Fibroblast of the conjunctiva (primary cell): ENCODE measurements at regions not wholly inside any gene's neighbourhood (a gene's known extent, or its start where the extent isn't known, plus 50 kb on each side); places are given as distances from the start of the nearest gene placed in this dataset.

Source experiments
- DNase-seq: peaks from one replicate; pipeline ENCODE4 v3.0.0-alpha.2; 2010; ENCODE audit warnings: low read depth

DNA sequence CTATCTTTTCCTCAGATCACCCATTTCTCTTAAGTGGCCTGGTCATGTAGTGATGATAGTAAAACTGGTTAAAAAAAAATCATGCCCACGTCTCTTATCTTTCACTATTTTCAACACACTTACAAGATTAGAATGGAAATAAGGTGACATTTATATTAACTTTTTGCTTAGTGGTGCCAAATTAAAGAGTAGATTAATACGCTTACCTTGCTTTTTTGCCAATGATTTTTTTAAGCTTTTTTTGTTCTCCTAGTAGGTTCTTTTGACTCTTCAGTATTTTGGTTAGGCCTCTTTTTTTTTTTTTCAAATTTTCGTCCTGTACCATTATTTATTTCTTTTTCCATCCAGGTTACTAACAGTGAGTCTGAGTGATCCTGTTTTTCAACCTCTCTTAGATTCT is 147.9 kb downstream of the PTCSC3 start:
- no peak for DNase-seq

DNA sequence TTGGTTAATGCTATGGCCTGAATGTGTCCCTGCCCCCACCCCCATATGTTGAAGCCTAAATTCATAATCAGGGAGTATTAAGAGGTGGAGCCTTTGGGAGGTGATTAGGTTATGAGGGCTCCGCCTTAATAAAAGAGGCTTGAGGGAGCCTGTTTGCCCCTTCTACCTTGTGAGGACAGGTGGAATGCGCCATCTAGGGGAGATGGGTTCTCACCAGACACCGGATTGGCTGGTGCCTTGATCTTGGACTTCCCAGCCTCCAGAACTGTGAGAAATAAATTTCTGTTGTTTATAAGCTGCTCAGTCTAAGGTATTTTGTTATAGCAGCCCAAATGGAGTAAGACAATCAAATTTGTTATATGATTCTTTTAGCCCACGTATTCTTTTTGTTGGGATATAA is 148.3 kb downstream of the PTCSC3 start:
- DNase-seq, result no peak

DNA sequence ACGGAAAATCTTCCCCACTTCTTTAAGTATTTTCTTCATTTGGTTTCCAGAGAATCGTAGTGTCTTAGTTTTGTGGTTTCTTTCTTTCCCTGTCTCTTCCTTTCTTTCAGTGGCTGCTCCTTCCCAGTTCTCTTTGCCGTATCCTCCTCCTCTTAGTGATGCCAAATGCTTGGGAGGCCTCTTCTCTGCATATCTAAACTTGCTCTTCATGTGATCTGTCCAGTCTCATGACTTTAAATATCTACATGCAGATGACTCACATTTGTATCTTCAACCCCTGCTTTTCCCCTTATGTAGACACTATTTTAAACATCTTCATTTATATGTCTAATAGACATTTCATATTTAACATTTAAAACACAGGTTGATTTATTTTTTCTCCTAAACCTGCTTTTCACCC is 149.2 kb downstream of the PTCSC3 start:
- no peak for DNase-seq

DNA sequence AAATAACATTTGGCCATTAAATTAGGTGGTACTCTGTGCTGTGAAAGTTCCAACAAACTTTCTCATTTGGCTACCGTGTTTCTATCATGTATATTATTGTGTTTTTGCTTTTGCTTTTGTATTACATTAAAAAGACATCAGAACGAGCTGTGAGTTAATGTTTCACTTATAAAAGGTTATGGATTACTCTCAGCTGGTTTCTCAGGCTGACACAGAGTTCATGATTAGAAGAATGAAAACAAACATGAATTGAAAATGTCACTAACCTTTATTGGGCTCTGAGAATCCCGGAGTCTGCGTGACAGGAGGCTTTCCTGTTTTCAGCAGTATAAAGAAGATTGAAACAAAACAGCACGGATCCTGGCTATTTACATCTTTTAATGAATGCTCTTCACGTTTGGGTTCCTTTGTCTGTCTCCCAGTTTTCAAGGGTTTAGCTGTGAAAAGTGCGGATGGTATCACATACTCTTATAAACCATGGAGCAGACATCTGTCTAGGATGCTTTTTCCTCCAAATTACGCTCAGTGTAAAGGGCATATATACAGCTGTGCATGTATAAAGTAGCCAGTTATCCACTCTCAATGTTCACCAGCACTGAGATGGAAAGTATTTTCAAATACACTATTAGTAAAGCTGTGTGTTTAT is 153.6 kb downstream of the PTCSC3 start:
- DNase-seq, result no peak

DNA sequence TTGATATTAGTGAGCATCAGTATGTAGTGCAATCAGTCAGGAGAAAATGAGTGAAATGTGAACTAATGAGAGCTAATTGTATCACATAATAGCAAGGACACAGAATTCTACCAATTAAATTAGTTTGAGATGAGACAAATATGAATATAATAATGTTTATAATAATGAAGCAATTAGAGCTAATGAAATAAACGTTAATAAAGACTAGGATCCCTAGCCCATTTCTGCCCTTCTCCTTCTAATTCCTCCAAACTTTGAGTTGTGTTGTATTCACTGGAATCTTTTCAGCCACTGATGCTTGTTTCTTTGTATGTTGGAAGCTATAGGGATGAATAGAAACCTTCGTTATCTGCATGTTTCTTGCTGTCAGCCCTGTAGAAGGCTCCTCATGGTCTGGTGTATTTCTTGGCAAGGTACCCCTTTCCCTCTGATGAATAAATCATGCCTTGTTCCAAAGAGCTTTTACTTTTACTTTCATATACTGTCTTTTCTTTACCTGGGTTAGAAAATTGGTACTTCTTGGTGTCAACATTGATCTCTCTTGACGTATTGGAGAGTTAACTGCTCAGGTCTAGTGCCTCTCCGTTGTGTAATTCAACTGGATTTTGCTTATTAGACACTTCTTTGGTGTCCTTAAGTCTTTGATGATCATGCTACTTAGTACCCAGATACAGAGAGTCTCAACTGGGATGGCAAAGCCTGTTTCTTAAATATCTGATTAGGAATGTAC is 154.8 kb downstream of the PTCSC3 start:
- DNase-seq, result no peak

DNA sequence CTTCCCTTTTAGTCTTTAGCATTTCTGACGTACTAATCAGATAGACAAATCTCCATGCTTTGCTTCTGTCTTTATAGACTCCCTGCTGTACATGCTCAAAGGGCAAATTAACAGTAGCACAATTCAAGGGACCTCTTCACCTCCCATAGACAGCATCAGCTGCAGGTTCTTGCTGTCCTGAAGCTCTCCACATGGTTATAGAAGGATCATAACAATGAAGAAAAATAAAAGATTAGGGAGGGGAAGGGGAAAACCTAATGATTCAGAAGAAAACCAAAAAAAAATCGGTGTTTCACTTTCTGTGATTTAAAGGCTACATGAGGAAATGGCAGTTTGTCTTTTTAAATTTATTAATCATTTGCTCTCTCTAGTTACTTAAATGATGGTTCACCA is 155.5 kb downstream of the PTCSC3 start:
- DNase-seq, result no peak

DNA sequence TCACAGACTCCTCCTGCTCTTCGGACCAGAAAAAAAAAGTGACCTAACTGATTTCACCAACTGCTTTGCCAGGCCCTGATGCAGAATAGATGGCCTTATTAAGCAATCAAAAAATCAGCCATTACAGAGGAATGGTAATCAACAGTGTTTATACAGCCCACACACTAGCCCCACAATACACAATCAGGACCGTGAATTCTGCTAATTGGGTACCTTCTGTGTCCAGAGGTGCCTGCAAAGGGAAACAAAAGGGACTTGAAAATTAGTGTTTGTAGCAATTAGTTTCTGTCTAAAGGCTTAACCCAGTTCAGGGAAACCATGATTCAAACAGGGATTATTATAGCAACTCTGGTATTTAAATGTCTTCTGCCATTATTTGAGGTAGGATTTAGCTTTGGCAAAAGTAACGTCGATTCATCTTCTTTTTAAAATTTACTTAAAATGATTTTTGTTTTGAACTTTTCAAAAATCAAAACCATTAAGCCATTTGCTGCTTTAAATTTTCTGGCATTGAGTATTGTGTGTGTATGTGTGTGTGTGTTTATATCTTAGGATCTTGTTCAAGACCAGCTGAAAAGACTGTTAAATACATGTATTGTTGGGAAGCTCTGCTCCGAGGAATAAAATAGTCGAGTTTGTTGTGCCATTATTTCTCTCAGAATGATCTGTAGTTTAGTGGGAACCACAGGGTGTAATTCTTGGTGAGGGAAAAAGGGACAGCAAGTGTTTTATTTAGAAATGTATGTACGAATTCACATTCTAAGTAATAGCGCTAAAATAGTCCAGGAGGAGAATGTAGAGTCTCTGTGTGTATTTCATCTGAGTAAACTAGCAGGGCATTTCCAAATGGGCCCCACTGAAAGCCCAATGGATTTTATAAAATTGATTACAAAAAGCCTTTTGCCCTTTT is 156.1 kb downstream of the PTCSC3 start:
- no peak for DNase-seq

DNA sequence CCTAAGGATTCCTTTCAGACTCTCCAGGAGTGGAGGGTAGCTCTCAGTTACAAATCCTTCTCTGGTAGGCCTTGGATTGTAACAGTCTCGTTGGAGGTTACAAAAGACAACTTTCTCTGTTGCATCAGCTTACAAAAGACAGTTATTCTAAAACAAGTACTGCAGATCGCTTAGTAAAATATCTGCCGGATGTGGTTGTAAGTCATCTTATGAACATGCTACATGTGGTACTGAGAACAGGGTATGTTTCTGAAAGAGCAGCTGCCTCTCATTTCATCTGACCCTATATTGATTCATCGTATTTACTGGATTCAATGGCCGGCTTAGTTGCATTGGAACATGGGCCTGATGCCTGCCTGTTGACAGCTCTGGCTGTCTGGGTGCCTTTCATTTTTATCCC is 157.4 kb downstream of the PTCSC3 start:
- DNase-seq, result no peak

DNA sequence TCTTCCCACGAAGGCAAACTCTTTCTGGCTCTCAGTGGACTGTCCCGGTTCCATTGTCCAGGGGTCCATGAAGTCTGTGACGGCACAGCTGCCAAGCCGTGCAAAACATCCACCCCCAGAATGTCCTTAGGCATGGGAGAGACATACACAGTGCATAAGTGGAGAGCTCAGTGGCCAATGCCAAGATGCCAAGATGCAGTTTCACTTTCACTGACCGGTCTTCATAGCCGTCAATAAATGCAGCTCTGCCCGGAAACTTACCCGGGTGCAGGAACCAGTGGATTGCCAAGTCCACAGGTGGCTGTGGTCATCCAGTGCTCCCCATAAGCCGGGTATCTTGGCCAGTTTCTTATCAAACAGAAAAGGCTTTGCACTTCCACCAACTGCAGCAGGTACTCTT is 162.3 kb downstream of the PTCSC3 start:
- no peak for DNase-seq

DNA sequence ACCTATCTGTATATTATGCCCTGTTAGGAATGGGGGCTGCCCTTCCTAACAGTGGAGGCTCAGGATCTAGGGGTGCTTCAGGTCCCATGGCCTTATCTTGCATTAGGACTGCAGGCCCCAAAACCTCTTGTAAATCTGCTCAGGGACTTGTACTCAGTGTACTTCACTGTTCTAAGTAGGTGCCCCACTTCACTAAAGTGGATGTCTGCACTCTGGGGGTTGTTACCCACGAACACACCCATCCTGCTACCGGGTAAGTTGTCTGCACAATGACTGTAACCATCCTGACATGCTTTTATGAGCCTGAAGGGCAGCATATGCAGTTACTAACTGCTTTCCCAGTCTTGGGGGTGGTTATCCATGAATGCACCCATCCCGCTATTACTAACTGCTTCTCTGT is 163.0 kb downstream of the PTCSC3 start:
- DNase-seq, result no peak

DNA sequence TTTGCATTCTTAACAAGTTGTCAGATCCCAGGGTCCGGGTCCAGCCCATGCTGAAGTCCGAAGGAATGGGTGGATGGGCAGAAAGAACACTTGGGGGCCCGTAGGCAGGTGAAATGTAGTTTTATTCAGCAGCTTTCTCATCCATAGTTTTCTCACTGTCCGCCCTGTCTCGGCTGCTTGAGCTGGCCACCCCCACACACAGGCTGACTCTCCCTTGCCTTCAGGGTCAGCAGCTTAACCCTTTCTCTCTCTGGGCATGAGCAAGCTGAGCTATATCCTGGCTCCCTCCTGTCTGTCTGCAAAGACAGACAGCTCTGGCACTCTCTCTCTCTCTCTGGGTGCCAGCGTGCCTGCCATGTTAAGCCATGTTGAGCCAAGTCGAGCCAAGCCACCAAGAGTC is 163.9 kb downstream of the PTCSC3 start:
- no peak for DNase-seq

DNA sequence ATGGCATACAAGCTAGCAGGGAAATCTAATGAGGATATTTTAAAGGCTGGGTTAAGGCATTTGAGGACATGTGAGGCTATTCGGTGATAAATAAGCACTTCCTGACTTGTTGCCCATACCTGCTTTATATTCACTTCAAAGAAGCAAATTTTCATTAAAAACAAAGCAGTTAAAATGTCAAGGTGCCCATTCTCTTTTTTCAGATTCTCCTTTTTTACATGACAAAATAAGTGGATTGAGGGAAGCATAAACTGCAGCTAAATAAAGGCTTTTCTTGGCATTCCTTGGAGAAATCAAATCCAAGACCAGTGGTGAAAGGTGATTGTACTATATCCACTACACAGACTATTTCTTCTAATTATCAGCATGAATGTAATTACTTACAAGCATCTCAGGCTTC is 166.9 kb downstream of the PTCSC3 start:
- no peak for DNase-seq

DNA sequence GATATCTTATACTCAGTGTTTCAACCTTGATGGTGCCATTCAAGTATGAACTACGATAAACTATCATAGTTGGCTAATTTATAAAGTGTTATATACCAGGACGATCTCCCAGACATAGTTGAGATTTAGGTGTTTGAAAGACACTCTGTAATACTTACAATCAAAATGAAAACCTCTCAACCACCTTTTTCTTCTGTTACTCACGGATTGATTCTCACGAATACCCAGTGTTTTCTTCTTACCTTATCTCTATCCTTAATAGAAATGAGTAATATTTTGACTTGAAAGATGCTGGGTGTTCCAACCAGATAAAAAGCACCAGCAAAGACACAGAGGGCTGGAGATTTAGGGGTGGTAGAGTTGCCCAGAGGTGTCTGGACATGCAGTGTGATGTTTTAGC is 169.9 kb downstream of the PTCSC3 start:
- DNase-seq, result no peak

DNA sequence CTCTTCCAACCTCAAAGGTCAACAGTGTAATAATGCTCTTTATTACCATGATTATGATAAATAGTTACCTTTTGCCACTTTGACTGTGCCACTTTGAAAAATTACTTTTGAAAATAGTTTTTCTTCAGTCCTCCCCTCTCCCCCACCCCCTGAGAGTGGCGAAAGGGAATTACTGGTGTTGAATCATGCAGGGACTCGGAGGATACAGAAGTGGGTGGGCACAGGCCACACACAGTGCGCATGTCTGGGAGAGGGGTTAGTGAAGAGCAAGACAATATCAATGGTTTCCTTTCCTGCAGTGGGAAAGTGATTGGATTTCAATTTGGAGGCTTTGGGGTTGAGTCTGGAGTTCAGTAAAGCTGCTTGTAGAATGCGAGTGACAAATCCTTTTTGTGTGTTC is 170.9 kb downstream of the PTCSC3 start:
- DNase-seq, result no peak

DNA sequence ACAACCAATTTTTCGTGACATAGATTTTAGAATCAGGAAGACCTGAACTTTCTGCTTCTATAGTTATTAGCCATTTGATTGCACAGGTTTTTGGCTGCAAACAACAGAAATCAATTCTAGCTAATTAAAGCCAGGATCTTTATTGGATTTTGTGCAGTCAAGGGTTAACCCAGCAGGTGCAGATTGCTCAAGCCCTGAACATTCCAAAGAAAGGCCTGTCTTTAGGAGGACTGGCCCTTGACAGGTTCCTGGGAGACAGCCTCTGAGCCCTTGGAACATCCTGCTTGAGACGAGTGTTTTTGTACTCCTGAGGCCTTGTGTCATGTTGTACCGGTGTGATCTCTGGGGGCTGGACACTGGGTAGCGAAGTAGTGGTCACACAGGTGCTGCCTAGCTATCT is 174.6 kb downstream of the PTCSC3 start:
- no peak for DNase-seq

DNA sequence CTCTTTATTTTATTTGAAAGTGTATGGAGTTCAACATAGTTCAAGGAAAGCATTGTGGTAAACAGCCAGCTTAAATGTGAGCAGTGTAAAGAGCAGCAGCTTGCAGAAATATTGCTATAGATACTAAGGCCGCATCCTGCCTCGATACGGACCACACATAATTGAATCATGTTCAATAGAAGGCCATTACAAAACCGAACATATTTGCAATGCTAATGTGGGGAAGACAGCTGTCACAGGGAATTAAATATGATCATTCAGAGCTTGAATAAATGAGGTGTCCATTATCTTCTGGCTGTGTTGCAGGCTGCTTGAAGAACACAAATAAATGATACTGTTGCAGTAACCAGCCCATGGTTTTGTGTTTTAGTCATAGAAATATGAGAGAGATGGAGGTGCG is 173.2 kb downstream of the BRMS1L start:
- no peak for DNase-seq

DNA sequence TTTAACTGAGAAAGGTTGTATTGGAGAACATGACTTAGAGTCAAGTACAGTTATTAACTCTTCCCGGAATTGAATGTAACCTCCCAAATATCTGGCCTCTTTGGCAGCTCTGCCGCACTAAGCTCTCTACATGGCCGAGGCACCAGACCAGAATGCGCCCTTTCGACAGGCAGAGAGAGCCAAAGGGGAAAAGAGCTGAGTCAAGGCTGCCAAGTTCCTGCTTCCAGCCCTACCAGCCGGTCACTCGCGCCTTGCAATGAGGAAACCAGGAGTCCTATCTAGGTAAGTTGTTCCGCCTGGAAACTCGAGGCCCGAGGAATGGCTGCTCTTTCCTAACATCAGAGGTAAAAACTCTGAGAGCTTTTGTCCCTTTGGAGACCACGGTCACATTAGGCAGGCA is 172.2 kb downstream of the BRMS1L start:
- no peak for DNase-seq

DNA sequence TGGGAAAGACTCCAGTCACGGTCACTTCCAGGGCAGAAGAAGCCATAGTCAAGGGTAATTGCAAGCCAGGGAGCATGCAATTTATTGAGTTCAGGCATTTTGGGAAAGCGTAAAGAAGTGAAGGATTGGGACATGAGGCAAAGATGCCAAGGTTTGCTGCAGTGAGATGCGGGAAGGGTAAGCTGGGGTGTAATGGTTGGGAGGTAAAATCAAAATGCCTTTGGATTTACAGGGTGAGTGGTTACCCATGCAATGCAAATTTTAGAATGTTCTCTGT is 167.5 kb downstream of the BRMS1L start:
- no peak for DNase-seq

DNA sequence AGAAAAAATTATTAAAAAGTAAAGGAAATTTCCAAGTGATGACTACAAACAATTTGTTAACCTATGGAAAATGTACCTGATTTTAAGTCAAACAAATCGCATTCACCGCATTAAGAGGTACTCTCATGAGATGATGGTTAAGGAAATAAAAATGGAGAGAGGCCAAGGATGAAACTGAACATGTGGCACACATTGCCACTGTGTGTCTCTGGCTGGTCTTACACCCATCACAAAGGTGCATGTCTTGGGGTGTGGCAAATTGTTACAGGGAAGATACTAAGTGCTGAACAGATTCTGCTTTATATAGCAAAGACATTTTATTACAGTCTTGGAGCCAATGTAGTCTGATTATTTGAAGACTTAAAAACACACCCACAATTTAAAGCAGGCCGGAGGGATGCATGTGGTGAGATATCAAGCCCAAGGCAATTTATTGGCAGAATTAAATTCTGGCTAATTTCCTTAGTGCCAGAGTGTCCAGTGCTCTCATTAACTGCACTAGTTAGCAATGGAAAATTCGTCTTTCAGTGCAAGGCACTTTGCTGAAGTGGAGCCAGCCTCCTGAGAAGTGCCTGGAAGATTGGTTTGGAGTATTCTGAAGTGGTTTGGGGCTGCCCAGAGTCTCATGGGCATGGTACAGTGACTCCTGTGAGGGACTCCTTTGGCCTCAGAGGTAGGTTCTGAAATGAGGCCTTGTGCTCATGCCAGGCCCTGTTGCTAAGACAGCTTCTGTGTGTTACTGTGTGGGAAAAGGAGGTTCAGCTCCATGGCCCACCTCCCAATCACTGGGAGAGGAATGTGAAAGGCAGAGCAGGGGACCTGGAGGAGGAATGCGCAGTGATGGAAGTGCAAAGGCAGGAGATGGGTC is 166.9 kb downstream of the BRMS1L start:
- DNase-seq, result no peak

DNA sequence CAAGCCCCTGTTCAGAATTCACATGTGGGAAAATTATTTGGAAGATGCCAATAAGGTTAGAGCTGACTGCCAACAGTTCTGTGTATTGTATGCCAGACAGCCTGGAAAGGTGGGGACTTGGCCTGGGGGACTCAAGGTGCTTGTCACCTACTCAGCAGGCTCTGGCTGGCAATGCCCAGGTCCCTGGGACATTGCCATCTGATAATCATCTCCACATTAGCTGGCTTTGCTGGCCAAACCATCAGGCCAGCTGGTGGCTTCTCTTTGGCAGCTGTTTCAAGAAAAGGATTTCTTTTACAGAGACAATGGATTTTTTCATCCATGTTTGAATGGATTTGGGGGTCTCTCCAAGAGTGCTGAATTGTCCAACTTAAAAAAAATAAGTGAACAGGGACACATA is 165.2 kb downstream of the BRMS1L start:
- DNase-seq, result no peak

DNA sequence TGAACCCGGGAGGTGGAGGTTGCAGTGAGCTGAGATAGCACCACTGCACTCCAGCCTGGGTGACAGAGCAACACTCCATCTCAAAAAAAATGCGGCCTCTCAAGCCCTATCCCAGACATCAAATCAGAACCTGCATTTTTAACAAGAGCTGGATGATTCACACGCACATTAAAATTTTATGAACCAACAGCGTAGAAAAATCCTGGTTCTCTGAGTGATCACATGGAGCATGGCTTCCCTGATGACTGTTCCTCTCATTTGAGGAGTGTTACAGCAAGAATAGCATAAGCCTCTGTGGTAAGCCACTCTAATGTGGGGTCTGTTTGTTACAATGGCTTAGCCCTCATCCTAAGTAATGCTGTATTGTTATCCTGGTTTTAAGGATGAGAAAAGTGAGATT is 163.6 kb downstream of the BRMS1L start:
- no peak for DNase-seq

DNA sequence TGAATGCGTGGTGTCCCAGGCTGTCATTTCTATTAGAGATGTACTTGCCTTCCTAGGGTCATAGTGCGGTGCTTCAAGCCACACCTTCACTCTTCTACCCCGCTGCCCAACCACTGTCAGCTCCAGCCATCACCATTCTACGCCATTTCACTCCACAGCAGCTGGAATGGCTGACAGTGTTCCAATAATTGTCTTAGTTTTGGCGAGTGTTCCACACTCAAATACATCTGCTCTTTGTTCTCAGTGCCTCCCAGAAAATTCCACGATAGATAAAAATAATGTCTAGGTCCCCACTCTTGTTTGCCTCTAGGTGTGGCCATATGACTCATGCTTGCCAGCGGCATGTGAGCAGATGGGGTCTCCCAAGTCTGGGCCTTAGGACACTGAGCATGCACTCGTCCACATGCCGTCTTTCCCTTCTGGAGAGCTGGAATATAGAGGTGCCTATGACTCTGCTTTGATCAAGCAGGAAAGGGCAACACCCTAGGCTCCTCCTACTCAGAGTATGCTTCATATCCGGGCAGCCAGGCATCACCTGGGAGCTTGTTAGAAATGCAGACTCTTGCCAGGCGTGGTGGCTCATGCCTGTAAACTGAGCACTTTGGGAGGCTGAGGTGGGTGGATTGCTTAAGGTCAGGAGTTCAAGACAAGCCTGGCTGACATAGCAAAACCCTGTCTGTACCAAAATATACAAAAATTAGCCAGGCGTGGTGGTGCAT is 163.0 kb downstream of the BRMS1L start:
- no peak for DNase-seq
